ENCODE measurements at regions not wholly inside any gene's neighbourhood (a gene's known extent, or its start where the extent isn't known, plus 50 kb on each side); places are given as distances from the start of the nearest gene placed in this dataset.

- CTCF ChIA-PET = no interaction called here
- Histone ChIP-seq H2AFZ (ENCODE audit: low read length) (no peak overlapping the region), H3K27ac (ENCODE audit: low read length) (no peak overlapping the region), H3K9me2 (replicated peaks; ENCODE audit: low read length) (no peaks in the 10 kb centered on the region), H4K20me1 (ENCODE audit: low read length) (no peaks in the 10 kb centered on the region), H3F3A (ENCODE audit: low read length, unreplicated experiment) (no peaks in the 10 kb centered on the region), H3K27me3 (ENCODE audit: low read length) (no peaks in the 10 kb centered on the region), H3K4me1 (ENCODE audit: insufficient read depth, low read length) (no peaks in the 10 kb centered on the region), H3K36me3 (ENCODE audit: low read depth, low read length) (no peaks in the 10 kb centered on the region; the same call in 1 of the 2 replicates), H3K4me3 (ENCODE audit: low read length) (no peak overlapping the region), H3K79me2 (ENCODE audit: low read length) (no peaks in the 10 kb centered on the region), H3K9ac (ENCODE audit: low read length) (no peak overlapping the region), H3K4me2 (ENCODE audit: low read length) (no peak overlapping the region), H3K9me3 (ENCODE audit: low read length) (peaks cover 57% of the 10 kb centered on the region)
- POLR2A ChIA-PET (ENCODE audit: unreplicated experiment) = no interaction called here
- BruUV-seq (replicated peaks) = no TSS peak
- ATAC-seq (no peak), DNase-seq (peak; percentile 2)
- intact Hi-C loops (cut with micrococcal nuclease) = no loop called here
- TF ChIP-seq EZH2 (IDR thresholded peaks at IDR 0.05; ENCODE audit: low read length, unreplicated experiment) = no peak
- no peak for TF ChIP-seq EZH2phosphoT487 (IDR thresholded peaks at IDR 0.05; ENCODE audit: borderline replicate concordance, low read length)
- no peak for TF ChIP-seq CTCF (conservative IDR thresholded peaks at IDR 0.05; ENCODE audit: low read depth, low read length)
Observed at GRCh38 chr15:20341901-20342600, 199.5 kb downstream of the GOLGA6L6 start.

- peak; percentile 21; the same call in 1 of the 2 replicates for ATAC-seq
- no peak overlapping the region; the same call in 1 of the 2 replicates for H3K4me3 ChIP-seq (ENCODE audit: low read length)
- no peaks in the 10 kb centered on the region for H3K9me2 ChIP-seq (replicated peaks; ENCODE audit: low read length)
- H3K4me1 ChIP-seq (ENCODE audit: insufficient read depth, low read length) = no peaks in the 10 kb centered on the region
- no TSS peak for BruUV-seq (replicated peaks)
- no peaks in the 10 kb centered on the region for H3K79me2 ChIP-seq (ENCODE audit: low read length)
- ChIA-PET CTCF (no interaction called here), POLR2A (ENCODE audit: unreplicated experiment) (no interaction called here)
- no peak overlapping the region for H3K9ac ChIP-seq (ENCODE audit: low read length)
- H3K9me3 ChIP-seq (ENCODE audit: low read length) = peaks cover 55% of the 10 kb centered on the region
- TF ChIP-seq EZH2 (IDR thresholded peaks at IDR 0.05; ENCODE audit: low read length, unreplicated experiment) (no peak), EZH2phosphoT487 (IDR thresholded peaks at IDR 0.05; ENCODE audit: borderline replicate concordance, low read length) (no peak), CTCF (conservative IDR thresholded peaks at IDR 0.05; ENCODE audit: low read depth, low read length) (no peak)
- H3K4me2 ChIP-seq (ENCODE audit: low read length) = no peak overlapping the region
- H3F3A ChIP-seq (ENCODE audit: low read length, unreplicated experiment) = no peaks in the 10 kb centered on the region
- H4K20me1 ChIP-seq (ENCODE audit: low read length) = no peaks in the 10 kb centered on the region
- peak; percentile 14 for DNase-seq
- no peaks in the 10 kb centered on the region; the same call in 1 of the 2 replicates for H3K36me3 ChIP-seq (ENCODE audit: low read depth, low read length)
- H3K27ac ChIP-seq (ENCODE audit: low read length) = no peak overlapping the region
- intact Hi-C loops (cut with micrococcal nuclease) = no loop called here
- H2AFZ ChIP-seq (ENCODE audit: low read length) = no peak overlapping the region
- no peaks in the 10 kb centered on the region for H3K27me3 ChIP-seq (ENCODE audit: low read length)
Observed at GRCh38 chr15:20340931-20341661, 200.5 kb downstream of the GOLGA6L6 start.

- POLR2A ChIA-PET (ENCODE audit: unreplicated experiment) = no interaction called here
- peak; percentile 17 for DNase-seq
Observed at GRCh38 chr15:20340331-20340811, 201.2 kb downstream of the GOLGA6L6 start.

More at GRCh38 chr15:20340331-20340811, 201.2 kb downstream of the GOLGA6L6 start:
- peak; percentile 44 for ATAC-seq
- no peak overlapping the region for H3K4me3 ChIP-seq (ENCODE audit: low read length)
- no peaks in the 10 kb centered on the region for H3K9me2 ChIP-seq (replicated peaks; ENCODE audit: low read length)
- no peaks in the 10 kb centered on the region for H3K79me2 ChIP-seq (ENCODE audit: low read length)
- no TSS peak for BruUV-seq (replicated peaks)
- CTCF ChIA-PET = no interaction called here
- peaks cover 50% of the 10 kb centered on the region for H3K9me3 ChIP-seq (ENCODE audit: low read length)
- intact Hi-C loops (cut with micrococcal nuclease) = no loop called here
- no peak overlapping the region for H3K27ac ChIP-seq (ENCODE audit: low read length)
- no peak overlapping the region for H2AFZ ChIP-seq (ENCODE audit: low read length)
- no peak overlapping the region for H3K4me2 ChIP-seq (ENCODE audit: low read length)
- H3K4me1 ChIP-seq (ENCODE audit: insufficient read depth, low read length) = no peaks in the 10 kb centered on the region
- H3K27me3 ChIP-seq (ENCODE audit: low read length) = no peaks in the 10 kb centered on the region
- no peaks in the 10 kb centered on the region for H4K20me1 ChIP-seq (ENCODE audit: low read length)
- no peaks in the 10 kb centered on the region for H3F3A ChIP-seq (ENCODE audit: low read length, unreplicated experiment)
- TF ChIP-seq CTCF (conservative IDR thresholded peaks at IDR 0.05; ENCODE audit: low read depth, low read length) = no peak
- no peak for TF ChIP-seq EZH2 (IDR thresholded peaks at IDR 0.05; ENCODE audit: low read length, unreplicated experiment)
- no peak for TF ChIP-seq EZH2phosphoT487 (IDR thresholded peaks at IDR 0.05; ENCODE audit: borderline replicate concordance, low read length)
- no peaks in the 10 kb centered on the region; the same call in 1 of the 2 replicates for H3K36me3 ChIP-seq (ENCODE audit: low read depth, low read length)
- no peak overlapping the region for H3K9ac ChIP-seq (ENCODE audit: low read length)
